ENCODE measurements at regions not wholly inside any gene's neighbourhood (a gene's known extent, or its start where the extent isn't known, plus 50 kb on each side); places are given as distances from the start of the nearest gene placed in this dataset.
"Not testable (repeated sequence)": the region's sequence is repeated elsewhere in the genome, so short reads cannot be mapped to it uniquely, and the experiment has no call there.

- DNase-seq, result no peak
Observed at GRCh38 chr6:98041056-98041455, 758.0 kb upstream of the MMS22L start.

- peak in 1 of 2 experiments; percentile 75 for DNase-seq
Observed at GRCh38 chr6:98041921-98042320, 758.9 kb upstream of the MMS22L start.

- peak in 1 of 2 experiments; percentile 85 for DNase-seq
Observed at GRCh38 chr6:98044151-98044561, 761.1 kb upstream of the MMS22L start.

GRCh38 chr6:98044791-98045470 is 761.9 kb upstream of the MMS22L start:
- DNase-seq, result no peak

GRCh38 chr6:98047164-98047563 is 764.1 kb upstream of the MMS22L start:
- peak in 1 of 2 experiments; percentile 4 for DNase-seq

- no peak for DNase-seq
Observed at GRCh38 chr6:98047871-98048270, 764.9 kb upstream of the MMS22L start.

GRCh38 chr6:98054453-98054852 is 771.4 kb upstream of the MMS22L start:
- no peak for DNase-seq

GRCh38 chr6:98056955-98057354 is 773.9 kb upstream of the MMS22L start:
- no peak for DNase-seq

GRCh38 chr6:98067375-98067774 is 767.0 kb upstream of the POU3F2 start:
- no peak for DNase-seq

GRCh38 chr6:98088537-98088936 is 745.8 kb upstream of the POU3F2 start:
- DNase-seq, result not testable (repeated sequence)

GRCh38 chr6:98092331-98092730 is 742.0 kb upstream of the POU3F2 start:
- DNase-seq, result no peak

- DNase-seq, result no peak
Observed at GRCh38 chr6:98094696-98095095, 739.7 kb upstream of the POU3F2 start.

- no peak for DNase-seq
Observed at GRCh38 chr6:98107801-98108200, 726.6 kb upstream of the POU3F2 start.

GRCh38 chr6:98116455-98116854 is 717.9 kb upstream of the POU3F2 start:
- DNase-seq, result no peak

- DNase-seq, result no peak
Observed at GRCh38 chr6:98117068-98117467, 717.3 kb upstream of the POU3F2 start.

- no peak for DNase-seq
Observed at GRCh38 chr6:98118397-98119045, 715.9 kb upstream of the POU3F2 start.

- DNase-seq, result no peak
Observed at GRCh38 chr6:98124171-98124570, 710.2 kb upstream of the POU3F2 start.

- DNase-seq, result no peak
Observed at GRCh38 chr6:98131290-98131990, 702.9 kb upstream of the POU3F2 start.

- DNase-seq, result peak; percentile 54 to 78
Observed at GRCh38 chr6:98136333-98136732, 698.0 kb upstream of the POU3F2 start.

GRCh38 chr6:98137391-98137790 is 697.0 kb upstream of the POU3F2 start:
- peak in 1 of 2 experiments; percentile 58 for DNase-seq

- DNase-seq, result no peak
Observed at GRCh38 chr6:98142839-98143238, 691.5 kb upstream of the POU3F2 start.

GRCh38 chr6:98146656-98147055 is 687.7 kb upstream of the POU3F2 start:
- DNase-seq, result no peak

GRCh38 chr6:98156580-98156979 is 677.8 kb upstream of the POU3F2 start:
- DNase-seq, result no peak

- DNase-seq, result no peak
Observed at GRCh38 chr6:98179606-98180005, 654.8 kb upstream of the POU3F2 start.
